Nephron (organoid): ENCODE measurements at regions not wholly inside any gene's neighbourhood (a gene's known extent, or its start where the extent isn't known, plus 50 kb on each side); places are given as distances from the start of the nearest gene placed in this dataset.

Experiments used
- H3K27ac Mint-ChIP-seq, 3 experiments: 2 replicates each; pipeline ENCODE4 v1.8.0; 2020; ENCODE audit warnings: mixed read lengths in 3 of 3, mild to moderate bottlenecking in 2 of 3, moderate library complexity in 1 of 3
- H3K27me3 Mint-ChIP-seq: 2 replicates; pipeline ENCODE4 v1.8.0; 2021; ENCODE audit warnings: low read depth, mild to moderate bottlenecking, moderate library complexity, mixed read lengths
- H3K36me3 Mint-ChIP-seq: 2 replicates; pipeline ENCODE4 v1.8.0; 2020; ENCODE audit warnings: low read depth, mixed read lengths
- H3K4me1 Mint-ChIP-seq: 2 replicates; pipeline ENCODE4 v1.8.0; 2020; ENCODE audit warnings: mixed read lengths
- H3K4me3 Mint-ChIP-seq, 3 experiments: 2 replicates each; pipeline ENCODE4 v1.8.0; 2020; ENCODE audit warnings: mild to moderate bottlenecking in 3 of 3, mixed read lengths in 3 of 3, moderate library complexity in 2 of 3
- H3K9me3 Mint-ChIP-seq: 2 replicates; pipeline ENCODE4 v1.8.0; 2020; ENCODE audit warnings: mixed read lengths
- TF ChIP-seq, protein P1 (sequence below), 3 experiments: fragments of 200-600 bp; sonication (generic); IDR thresholded peaks; one replicate each; pipeline ENCODE4 v1.5.0; 2021; ENCODE audit warnings: antibody characterized with exemption in 3 of 3; ENCODE audit not compliant: unreplicated experiment in 3 of 3

GRCh38 chr17:13131225-13131624 is 113.4 kb upstream of the ELAC2 start:
- Mint-ChIP-seq H3K36me3 (no peaks in the 10 kb centered on the region), H3K9me3 (peaks cover 3% of the 10 kb centered on the region), H3K27me3 (no peaks in the 10 kb centered on the region), H3K27ac (no peak overlapping the region), H3K4me3 (no peak overlapping the region), H3K4me1 (no peaks in the 10 kb centered on the region)
- TF ChIP-seq, protein P1, sequence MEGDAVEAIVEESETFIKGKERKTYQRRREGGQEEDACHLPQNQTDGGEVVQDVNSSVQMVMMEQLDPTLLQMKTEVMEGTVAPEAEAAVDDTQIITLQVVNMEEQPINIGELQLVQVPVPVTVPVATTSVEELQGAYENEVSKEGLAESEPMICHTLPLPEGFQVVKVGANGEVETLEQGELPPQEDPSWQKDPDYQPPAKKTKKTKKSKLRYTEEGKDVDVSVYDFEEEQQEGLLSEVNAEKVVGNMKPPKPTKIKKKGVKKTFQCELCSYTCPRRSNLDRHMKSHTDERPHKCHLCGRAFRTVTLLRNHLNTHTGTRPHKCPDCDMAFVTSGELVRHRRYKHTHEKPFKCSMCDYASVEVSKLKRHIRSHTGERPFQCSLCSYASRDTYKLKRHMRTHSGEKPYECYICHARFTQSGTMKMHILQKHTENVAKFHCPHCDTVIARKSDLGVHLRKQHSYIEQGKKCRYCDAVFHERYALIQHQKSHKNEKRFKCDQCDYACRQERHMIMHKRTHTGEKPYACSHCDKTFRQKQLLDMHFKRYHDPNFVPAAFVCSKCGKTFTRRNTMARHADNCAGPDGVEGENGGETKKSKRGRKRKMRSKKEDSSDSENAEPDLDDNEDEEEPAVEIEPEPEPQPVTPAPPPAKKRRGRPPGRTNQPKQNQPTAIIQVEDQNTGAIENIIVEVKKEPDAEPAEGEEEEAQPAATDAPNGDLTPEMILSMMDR (IDR thresholded peaks at IDR 0.05; ENCODE audit: unreplicated experiment in 3 of 3), result no peak

GRCh38 chr17:13129356-13129755 is 111.5 kb upstream of the ELAC2 start:
- no peak overlapping the region for H3K27ac Mint-ChIP-seq
- TF ChIP-seq, protein P1 (IDR thresholded peaks at IDR 0.05; ENCODE audit: unreplicated experiment in 3 of 3), result no peak
- no peaks in the 10 kb centered on the region for H3K27me3 Mint-ChIP-seq
- H3K4me1 Mint-ChIP-seq, result no peaks in the 10 kb centered on the region
- H3K9me3 Mint-ChIP-seq, result no peaks in the 10 kb centered on the region
- H3K36me3 Mint-ChIP-seq, result no peaks in the 10 kb centered on the region
- no peak overlapping the region for H3K4me3 Mint-ChIP-seq

DNA sequence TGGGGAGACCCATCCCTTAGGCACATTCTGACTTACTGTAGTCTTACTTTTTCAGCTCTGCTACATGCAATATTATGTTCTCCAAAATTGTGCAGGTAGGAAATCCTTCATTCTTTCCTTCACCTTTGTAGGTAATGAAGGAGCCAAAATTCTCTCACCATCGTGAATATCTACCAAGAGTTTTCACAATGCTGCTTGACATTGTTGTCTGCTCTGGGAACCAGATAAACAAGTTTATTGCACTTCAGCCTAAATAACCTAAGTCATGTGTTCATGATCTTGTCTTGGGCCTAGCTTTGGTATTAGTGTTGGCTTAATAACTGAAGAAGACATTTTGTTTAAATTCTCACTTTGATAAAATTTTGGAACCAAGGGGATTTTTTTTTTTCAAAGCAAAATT is 110.8 kb upstream of the ELAC2 start:
- H3K27ac Mint-ChIP-seq, result no peak overlapping the region
- H3K4me1 Mint-ChIP-seq, result no peaks in the 10 kb centered on the region
- TF ChIP-seq, protein P1 (IDR thresholded peaks at IDR 0.05; ENCODE audit: unreplicated experiment in 3 of 3), result no peak
- no peaks in the 10 kb centered on the region for H3K9me3 Mint-ChIP-seq
- H3K4me3 Mint-ChIP-seq, result no peak overlapping the region
- no peaks in the 10 kb centered on the region for H3K36me3 Mint-ChIP-seq
- no peaks in the 10 kb centered on the region for H3K27me3 Mint-ChIP-seq

DNA sequence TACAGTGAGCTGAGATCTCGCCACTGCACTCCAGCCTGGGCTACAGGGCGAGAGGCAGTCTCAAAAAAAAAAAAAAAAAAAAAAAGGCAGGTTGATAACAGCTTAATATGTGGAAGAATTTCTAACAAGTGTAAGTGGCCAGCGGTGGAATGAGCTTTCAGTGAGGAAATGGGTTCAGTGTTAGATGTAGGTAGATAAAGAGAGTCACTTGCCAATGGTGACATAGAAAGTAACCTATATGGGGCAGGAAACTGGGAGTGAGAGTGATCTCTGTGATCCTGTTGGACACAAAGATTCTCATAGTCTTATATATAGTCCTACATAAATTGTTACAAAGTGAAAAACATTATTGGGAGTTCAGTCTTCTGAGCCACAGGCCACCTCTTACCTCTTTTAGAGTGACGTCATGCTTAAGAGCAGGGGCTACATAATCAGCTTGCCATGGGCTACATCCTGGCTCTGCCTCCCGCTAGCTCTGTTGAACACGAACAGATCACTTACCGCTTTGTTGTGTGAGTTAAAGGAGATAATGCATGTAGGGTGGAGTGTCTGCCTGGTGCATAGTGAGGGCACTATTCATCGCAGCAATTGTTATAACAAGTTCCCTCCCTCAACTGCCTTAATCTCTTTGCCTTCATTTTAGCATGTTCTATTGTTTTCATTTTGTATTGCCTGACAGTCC is 110.2 kb upstream of the ELAC2 start:
- Mint-ChIP-seq H3K36me3 (no peaks in the 10 kb centered on the region), H3K4me1 (no peaks in the 10 kb centered on the region), H3K9me3 (no peaks in the 10 kb centered on the region), H3K27me3 (no peaks in the 10 kb centered on the region), H3K4me3 (no peak overlapping the region), H3K27ac (no peak overlapping the region)
- TF ChIP-seq, protein P1 (IDR thresholded peaks at IDR 0.05; ENCODE audit: unreplicated experiment in 3 of 3), result no peak

- no peak overlapping the region for H3K27ac Mint-ChIP-seq
- H3K9me3 Mint-ChIP-seq, result no peaks in the 10 kb centered on the region
- no peak overlapping the region for H3K4me3 Mint-ChIP-seq
- H3K36me3 Mint-ChIP-seq, result no peaks in the 10 kb centered on the region
- H3K27me3 Mint-ChIP-seq, result no peaks in the 10 kb centered on the region
- peaks cover 5% of the 10 kb centered on the region for H3K4me1 Mint-ChIP-seq
- TF ChIP-seq, protein P1 (IDR thresholded peaks at IDR 0.05; ENCODE audit: unreplicated experiment in 3 of 3), result no peak
These were observed 103.0 kb upstream of the ELAC2 start for GRCh38 chr17:13120864-13121263.

DNA sequence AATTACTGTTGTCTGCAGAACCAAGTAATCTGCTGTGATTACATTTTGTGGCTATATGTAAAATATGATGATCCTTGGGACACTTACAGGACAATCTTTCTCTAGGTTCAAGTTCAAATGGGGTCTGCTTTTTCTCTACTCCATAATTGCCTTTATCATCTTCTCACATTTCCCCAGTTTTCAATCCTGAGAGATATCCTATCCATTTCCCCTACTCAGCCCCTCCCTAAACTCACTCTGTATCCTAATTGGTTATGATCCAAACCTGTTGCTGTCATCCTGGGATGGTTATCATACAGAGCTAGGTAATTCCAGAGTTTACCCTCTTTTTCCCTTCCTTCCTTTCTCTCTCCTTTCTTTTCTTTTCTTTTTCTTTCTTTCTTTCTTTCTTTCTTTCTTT is 100.5 kb upstream of the ELAC2 start:
- H3K36me3 Mint-ChIP-seq, result no peaks in the 10 kb centered on the region
- H3K9me3 Mint-ChIP-seq, result no peaks in the 10 kb centered on the region
- no peak overlapping the region for H3K4me3 Mint-ChIP-seq
- peaks cover 11% of the 10 kb centered on the region for H3K4me1 Mint-ChIP-seq
- TF ChIP-seq, protein P1 (IDR thresholded peaks at IDR 0.05; ENCODE audit: unreplicated experiment in 3 of 3), result no peak
- H3K27me3 Mint-ChIP-seq, result peaks cover 13% of the 10 kb centered on the region
- no peak overlapping the region for H3K27ac Mint-ChIP-seq
